Prostate gland (tissue), 2 donors: ENCODE measurements at regions not wholly inside any gene's neighbourhood (a gene's known extent, or its start where the extent isn't known, plus 50 kb on each side); places are given as distances from the start of the nearest gene placed in this dataset.

ENCODE experiments used
- DNase-seq: peaks from one replicate; pipeline ENCODE4 v3.0.0-alpha.2; 2019; ENCODE audit warnings: low spot score
- H3K27ac ChIP-seq, 2 donors: fragments of 200-600 bp; sonication (generic); 2 replicates each; pipeline ENCODE4 v1.5.1; 2017 to 2019
- H3K27me3 ChIP-seq: fragments of 200-600 bp; sonication (generic); replicated peaks from 2 replicates; pipeline ENCODE4 v1.5.1; 2019; ENCODE audit not compliant: insufficient read depth
- H3K36me3 ChIP-seq, 2 donors: fragments of 200-600 bp; sonication (generic); 1 replicate in 1 of 2; 2 replicates in 1 of 2; pipeline versions ENCODE4 v1.5.1 to v1.8.1; 2017 to 2019
- H3K4me1 ChIP-seq: fragments of 200-600 bp; sonication (generic); replicated peaks from 2 replicates; pipeline ENCODE4 v1.5.1; 2019
- H3K4me3 ChIP-seq, 2 donors: fragments of 200-600 bp; sonication (generic); 2 replicates each; pipeline ENCODE4 v1.5.1; 2017 to 2019
- H3K9me3 ChIP-seq: fragments of 200-600 bp; sonication (generic); 2 replicates; pipeline ENCODE4 v1.5.1; 2017
- CTCF ChIP-seq, 4 experiments: fragments of 200-600 bp in 2 of 4; fragments of 450-650 bp in 2 of 4; sonication (generic) in 2 of 4; IDR thresholded peaks; 1 replicate in 3 of 4; 2 replicates in 1 of 4; pipeline ENCODE4 v1.5.1; 2016 to 2019; ENCODE audit warnings: antibody characterized with exemption in 4 of 4, mild to moderate bottlenecking in 2 of 4, moderate library complexity in 2 of 4
- POLR2A ChIP-seq: fragments of 450-650 bp; IDR thresholded peaks from one replicate; pipeline ENCODE4 v1.6.1; 2016; ENCODE audit warnings: antibody characterized with exemption, mild to moderate bottlenecking
- POLR2AphosphoS5 ChIP-seq: sonication (generic); formaldehyde crosslinking; IDR thresholded peaks from one replicate; pipeline ENCODE4 v1.6.1; 2017; ENCODE audit warnings: antibody characterized with exemption
- WGBS: methylation state at CpG from one replicate; pipeline ENCODE4 v1.1.5; 2018; 5-methylcytosine and 5-hydroxymethylcytosine counted together
- intact Hi-C: fragments of 100-400 bp; cut with DNase I; formaldehyde crosslinking; loops from one replicate; pipeline ENCODE4 v1.14.2; 2022

- intact Hi-C loops: no loop called here
- Histone ChIP-seq H3K9me3 (no peaks in the 10 kb centered on the region), H3K27ac (no peak overlapping the region), H3K36me3 (no peaks in the 10 kb centered on the region), H3K27me3 (no peaks in the 10 kb centered on the region), H3K4me3 (no peak overlapping the region), H3K4me1 (no peaks in the 10 kb centered on the region)
- DNase-seq: no peak
- TF ChIP-seq POLR2A: no peak
- 88% methylated on average over 2 of the region's 2 CpGs for WGBS
These were observed 795.6 kb upstream of the SLITRK1 start for GRCh38 chr13:84677836-84678235.

- no peaks in the 10 kb centered on the region for H3K36me3 ChIP-seq
These were observed 790.3 kb upstream of the SLITRK1 start for GRCh38 chr13:84672616-84673015.

GRCh38 chr13:84670245-84670644 is 788.0 kb upstream of the SLITRK1 start:
- no peak overlapping the region for H3K27ac ChIP-seq
- no peaks in the 10 kb centered on the region for H3K9me3 ChIP-seq
- TF ChIP-seq CTCF (IDR thresholded peaks at IDR 0.05) (no peak), POLR2AphosphoS5 (no peak), POLR2A (no peak)
- no peaks in the 10 kb centered on the region for H3K27me3 ChIP-seq
- H3K4me1 ChIP-seq: no peaks in the 10 kb centered on the region
- no peak overlapping the region for H3K4me3 ChIP-seq
- no peaks in the 10 kb centered on the region for H3K36me3 ChIP-seq
- DNase-seq: no peak
- 31% methylated on average over 1 of the region's 1 CpG for WGBS
- intact Hi-C loops: no loop called here

More at GRCh38 chr13:84672616-84673015, 790.3 kb upstream of the SLITRK1 start:
- H3K27ac ChIP-seq: no peak overlapping the region
- H3K4me3 ChIP-seq: no peak overlapping the region
- H3K27me3 ChIP-seq: no peaks in the 10 kb centered on the region
- DNase-seq: no peak
- no peak for TF ChIP-seq POLR2A
- no peak for TF ChIP-seq POLR2AphosphoS5
- TF ChIP-seq CTCF (IDR thresholded peaks at IDR 0.05): no peak
- no peaks in the 10 kb centered on the region for H3K4me1 ChIP-seq
- no peaks in the 10 kb centered on the region for H3K9me3 ChIP-seq
- 34% methylated on average over 3 of the region's 3 CpGs for WGBS
- intact Hi-C loops: no loop called here

- Histone ChIP-seq H3K36me3 (no peaks in the 10 kb centered on the region), H3K27me3 (no peaks in the 10 kb centered on the region), H3K4me1 (no peaks in the 10 kb centered on the region), H3K27ac (no peak overlapping the region), H3K4me3 (no peak overlapping the region), H3K9me3 (no peaks in the 10 kb centered on the region)
- intact Hi-C loops: no loop called here
- TF ChIP-seq POLR2AphosphoS5 (no peak), CTCF (IDR thresholded peaks at IDR 0.05) (no peak), POLR2A (no peak)
- WGBS: 34% methylated on average over 1 of the region's 1 CpG
- no peak for DNase-seq
These were observed 786.4 kb upstream of the SLITRK1 start for GRCh38 chr13:84668637-84669036.

- no peaks in the 10 kb centered on the region for H3K4me1 ChIP-seq
- H3K36me3 ChIP-seq: no peaks in the 10 kb centered on the region
- no peak overlapping the region for H3K4me3 ChIP-seq
- TF ChIP-seq CTCF (IDR thresholded peaks at IDR 0.05): no peak
- no peak for TF ChIP-seq POLR2AphosphoS5
- TF ChIP-seq POLR2A: no peak
- no peak for DNase-seq
- H3K27me3 ChIP-seq: no peaks in the 10 kb centered on the region
- WGBS: 81% methylated on average over 3 of the region's 3 CpGs
- intact Hi-C loops: no loop called here
- no peak overlapping the region for H3K27ac ChIP-seq
- no peaks in the 10 kb centered on the region for H3K9me3 ChIP-seq
These were observed 780.2 kb upstream of the SLITRK1 start for GRCh38 chr13:84662491-84662890.

- no peaks in the 10 kb centered on the region for H3K27me3 ChIP-seq
- H3K4me3 ChIP-seq: no peak overlapping the region
- 85% methylated on average over 5 of the region's 5 CpGs for WGBS
- H3K9me3 ChIP-seq: no peaks in the 10 kb centered on the region
- H3K36me3 ChIP-seq: no peaks in the 10 kb centered on the region
- H3K27ac ChIP-seq: no peak overlapping the region
- DNase-seq: no peak
- H3K4me1 ChIP-seq: no peaks in the 10 kb centered on the region
- intact Hi-C loops: no loop called here
- no peak for TF ChIP-seq CTCF (IDR thresholded peaks at IDR 0.05)
- no peak for TF ChIP-seq POLR2AphosphoS5
- no peak for TF ChIP-seq POLR2A
These were observed 779.4 kb upstream of the SLITRK1 start for GRCh38 chr13:84661718-84662117.
